K562 (cell line): ENCODE measurements at regions not wholly inside any gene's neighbourhood (a gene's known extent, or its start where the extent isn't known, plus 50 kb on each side); places are given as distances from the start of the nearest gene placed in this dataset.

Experiments
- CHD4 ChIP-seq: fragments of 200-600 bp; sonication (generic); IDR thresholded peaks from 3 replicates; pipeline ENCODE4 v1.6.1; 2012; ENCODE audit warnings: low read depth, mild to moderate bottlenecking, mixed read lengths, low read length, inconsistent platforms; ENCODE audit not compliant: insufficient read depth, insufficient replicate concordance, poor library complexity, severe bottlenecking
- CTCF ChIP-seq, 3 experiments: IDR thresholded peaks in 2 of 3; conservative IDR thresholded peaks in 1 of 3; 2 replicates each; pipeline ENCODE4 v1.5.1; 2011 to 2012; ENCODE audit warnings: low read length in 3 of 3, mild to moderate bottlenecking in 3 of 3, control low read depth in 2 of 3, improper control_type of control experiment in 1 of 3, inconsistent platforms in 1 of 3, low read depth in 1 of 3, mixed read lengths in 1 of 3, moderate library complexity in 1 of 3; ENCODE audit not compliant: insufficient read depth in 2 of 3
- EZH2 ChIP-seq: IDR thresholded peaks from 2 replicates; pipeline ENCODE4 v1.6.1; 2012; ENCODE audit warnings: low read depth, mild to moderate bottlenecking, inconsistent platforms, low read length, borderline replicate concordance
- FOXA3 ChIP-seq, 2 experiments: fragments of 450-650 bp in 1 of 2; sonication (generic) in 1 of 2; formaldehyde crosslinking; IDR thresholded peaks in 1 of 2; conservative IDR thresholded peaks in 1 of 2; 2 replicates each; pipeline versions ENCODE4 v1.4.0 to v1.8.0; 2020 to 2022; ENCODE audit warnings: mild to moderate bottlenecking in 2 of 2, missing genetic modification reagents in 1 of 2
- SNRNP70 ChIP-seq: fragments of 200-400 bp; formaldehyde crosslinking; optimal IDR thresholded peaks from 2 replicates; pipeline ENCODE3; 2017; ENCODE audit warnings: low read depth, low read length
- YY1 ChIP-seq, 3 experiments: IDR thresholded peaks; 2 replicates each; pipeline ENCODE4 v1.6.1; 2011; ENCODE audit warnings: low read length in 2 of 3, mild to moderate bottlenecking in 2 of 3, moderate library complexity in 2 of 3, borderline replicate concordance in 1 of 3, control low read depth in 1 of 3, low read depth in 1 of 3; ENCODE audit not compliant: insufficient read depth in 3 of 3, insufficient replicate concordance in 2 of 3, control insufficient read depth in 1 of 3, insufficient read length in 1 of 3; ENCODE audit errors: extremely low read depth in 1 of 3
- ZBTB34 ChIP-seq: fragments of 250-450 bp; sonication (Bioruptor Pico); IDR thresholded peaks from 2 replicates; pipeline ENCODE4 v1.8.0; 2021; ENCODE audit warnings: mild to moderate bottlenecking, moderate library complexity
- ZNF282 ChIP-seq: sonication (generic); formaldehyde crosslinking; IDR thresholded peaks from 2 replicates; pipeline ENCODE4 v1.8.1; 2023; ENCODE audit warnings: missing genetic modification reagents
- ZNF398 ChIP-seq: fragments of 250-450 bp; sonication (Bioruptor Pico); IDR thresholded peaks from 2 replicates; pipeline ENCODE4 v1.8.0; 2021; ENCODE audit warnings: moderate library complexity, mild to moderate bottlenecking, inconsistent platforms
- ZZZ3 ChIP-seq: fragments of 450-650 bp; IDR thresholded peaks from 2 replicates; pipeline ENCODE4 v1.6.1; 2016; ENCODE audit warnings: antibody characterized with exemption, mild to moderate bottlenecking, moderate library complexity

GRCh38 chr2:65577654-65578053 is 145.3 kb upstream of the SPRED2 start:
- TF ChIP-seq ZBTB34: no peak
- no peak for TF ChIP-seq CHD4
- no peak for TF ChIP-seq FOXA3 (CRISPR knock-in tag; conservative IDR thresholded peaks at IDR 0.05 in 1 of 2, IDR thresholded peaks at IDR 0.05 in 1 of 2)
- no peak for TF ChIP-seq CTCF (IDR thresholded peaks at IDR 0.05 in 2 of 3, conservative IDR thresholded peaks at IDR 0.05 in 1 of 3; ENCODE audit: insufficient read depth in 2 of 3, low read depth in 1 of 3, low read length in 3 of 3)
- no peak for TF ChIP-seq ZNF282 (CRISPR knock-in tag)
- no peak for TF ChIP-seq EZH2
- no peak for TF ChIP-seq YY1 (IDR thresholded peaks at IDR 0.05; ENCODE audit: borderline replicate concordance in 1 of 3, control insufficient read depth in 1 of 3, extremely low read depth in 1 of 3, insufficient read depth in 3 of 3, insufficient read length in 1 of 3, insufficient replicate concordance in 2 of 3, low read depth in 1 of 3, low read length in 2 of 3)
- no peak for TF ChIP-seq ZZZ3
- no peak for TF ChIP-seq SNRNP70
- TF ChIP-seq ZNF398: no peak
